NCI-H2196 treated with DMSO at 0.1 percent for 48 hours (cell line): ENCODE measurements at regions not wholly inside any gene's neighbourhood (a gene's known extent, or its start where the extent isn't known, plus 50 kb on each side); places are given as distances from the start of the nearest gene placed in this dataset.

Source experiments
- DNase-seq: peaks from one replicate; lab custom pipeline; 2025; ENCODE audit not compliant: unreplicated experiment; lab: John Stamatoyannopoulos, UW

- DNase-seq = no peak
Observed at GRCh38 chr20:11429889-11430519, 487.7 kb upstream of the BTBD3 start.

- DNase-seq = no peak
Observed at GRCh38 chr20:11430652-11431051, 487.0 kb upstream of the BTBD3 start.

- DNase-seq = no peak
Observed at GRCh38 chr20:11431621-11432020, 486.1 kb upstream of the BTBD3 start.

- DNase-seq = no peak
Observed at GRCh38 chr20:11432407-11432806, 485.3 kb upstream of the BTBD3 start.

GRCh38 chr20:11436113-11436905 lies 481.4 kb upstream of the BTBD3 start:
- no peak for DNase-seq

GRCh38 chr20:11437090-11437489 lies 480.6 kb upstream of the BTBD3 start:
- no peak for DNase-seq

GRCh38 chr20:11437611-11438380 lies 479.9 kb upstream of the BTBD3 start:
- no peak for DNase-seq

GRCh38 chr20:11438412-11438811 lies 479.3 kb upstream of the BTBD3 start:
- DNase-seq = no peak

GRCh38 chr20:11443382-11444119 lies 474.1 kb upstream of the BTBD3 start:
- no peak for DNase-seq

- DNase-seq = no peak
Observed at GRCh38 chr20:11445161-11445560, 472.5 kb upstream of the BTBD3 start.

- no peak for DNase-seq
Observed at GRCh38 chr20:11445891-11446290, 471.8 kb upstream of the BTBD3 start.

GRCh38 chr20:11447371-11448100 lies 470.2 kb upstream of the BTBD3 start:
- DNase-seq = no peak

GRCh38 chr20:11448554-11448953 lies 469.1 kb upstream of the BTBD3 start:
- DNase-seq = no peak

GRCh38 chr20:11451793-11452291 lies 465.9 kb upstream of the BTBD3 start:
- no peak for DNase-seq

- no peak for DNase-seq
Observed at GRCh38 chr20:11452326-11452725, 465.4 kb upstream of the BTBD3 start.

- no peak for DNase-seq
Observed at GRCh38 chr20:11453430-11453829, 464.3 kb upstream of the BTBD3 start.

- DNase-seq = no peak
Observed at GRCh38 chr20:11454966-11455799, 462.5 kb upstream of the BTBD3 start.

GRCh38 chr20:11457488-11457887 lies 460.2 kb upstream of the BTBD3 start:
- DNase-seq = no peak

- DNase-seq = no peak
Observed at GRCh38 chr20:11459090-11459890, 458.4 kb upstream of the BTBD3 start.
